Stomach (tissue), 4 donors: ENCODE measurements at regions not wholly inside any gene's neighbourhood (a gene's known extent, or its start where the extent isn't known, plus 50 kb on each side); places are given as distances from the start of the nearest gene placed in this dataset.

Experiments
- CTCF ChIP-seq, 7 experiments: fragments of 450-650 bp in 4 of 7; fragments of 200-600 bp in 3 of 7; sonication (generic) in 3 of 7; IDR thresholded peaks; one replicate each; pipeline ENCODE4 v1.5.1; 2016 to 2019; ENCODE audit warnings: antibody characterized with exemption in 7 of 7, control low read depth in 2 of 7, mild to moderate bottlenecking in 1 of 7
- POLR2A ChIP-seq, 4 donors: fragments of 450-650 bp; IDR thresholded peaks; one replicate each; pipeline ENCODE4 v1.6.1; 2016; ENCODE audit warnings: antibody characterized with exemption in 4 of 4, control low read depth in 2 of 4, mild to moderate bottlenecking in 1 of 4, moderate library complexity in 1 of 4

DNA sequence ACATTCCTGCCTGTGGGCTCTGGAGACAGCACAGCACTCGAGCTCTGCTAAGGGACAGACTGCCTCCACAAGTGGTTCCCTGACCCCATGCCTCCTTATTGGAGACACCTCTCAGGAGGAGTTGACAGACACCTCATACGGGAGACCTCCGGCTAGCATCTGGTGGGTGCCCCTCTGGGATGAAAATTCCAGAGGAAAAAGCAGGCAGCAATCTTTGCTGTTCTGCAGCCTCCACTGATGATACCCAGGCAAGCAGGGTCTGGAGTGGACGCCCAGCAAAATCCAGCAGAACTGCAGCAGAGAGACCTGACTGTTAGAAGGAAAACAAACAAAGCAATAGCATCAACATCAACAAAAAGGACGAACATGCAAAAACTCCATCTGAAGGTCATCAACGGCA is 639.4 kb downstream of the SLC16A7 start:
- TF ChIP-seq CTCF (IDR thresholded peaks at IDR 0.05) (no peak), POLR2A (IDR thresholded peaks at IDR 0.05) (no peak)
